Stimulated activated CD4-positive, alpha-beta T cell treated with anti-CD3 and anti-CD28 coated beads, Interleukin-4, amount 100 ng/mL, for 24 hours (primary cell): ENCODE measurements at regions not wholly inside any gene's neighbourhood (a gene's known extent, or its start where the extent isn't known, plus 50 kb on each side); places are given as distances from the start of the nearest gene placed in this dataset.

ENCODE experiments used
- DNase-seq: peaks from one replicate; pipeline ENCODE4 v3.0.0-alpha.2; 2020

- DNase-seq: no peak
These were observed 95.0 kb upstream of the AKR1E2 start for GRCh38 chr10:4730998-4731397.

- DNase-seq: no peak
These were observed 99.9 kb upstream of the AKR1E2 start for GRCh38 chr10:4725917-4726606.

- DNase-seq: no peak
These were observed 102.1 kb upstream of the AKR1E2 start for GRCh38 chr10:4723860-4724259.

- DNase-seq: no peak
These were observed 103.8 kb upstream of the AKR1E2 start for GRCh38 chr10:4721999-4722753.

- DNase-seq: no peak
These were observed 105.5 kb upstream of the AKR1E2 start for GRCh38 chr10:4720463-4720862.

- no peak for DNase-seq
These were observed 106.3 kb upstream of the AKR1E2 start for GRCh38 chr10:4719671-4720070.

- DNase-seq: no peak
These were observed 107.0 kb upstream of the AKR1E2 start for GRCh38 chr10:4719036-4719435.

- DNase-seq: no peak
These were observed 107.5 kb upstream of the AKR1E2 start for GRCh38 chr10:4718544-4718943.

- no peak for DNase-seq
These were observed 108.3 kb upstream of the AKR1E2 start for GRCh38 chr10:4717670-4718069.

- no peak for DNase-seq
These were observed 115.1 kb upstream of the AKR1E2 start for GRCh38 chr10:4710858-4711257.

- DNase-seq: no peak
These were observed 117.8 kb upstream of the AKR1E2 start for GRCh38 chr10:4708123-4708759.

- DNase-seq: no peak
These were observed 118.8 kb upstream of the AKR1E2 start for GRCh38 chr10:4707221-4707620.

- no peak for DNase-seq
These were observed 121.9 kb upstream of the AKR1E2 start for GRCh38 chr10:4704034-4704545.

GRCh38 chr10:4701016-4701415 is 125.0 kb upstream of the AKR1E2 start:
- DNase-seq: no peak

GRCh38 chr10:4699950-4700730 is 125.9 kb upstream of the AKR1E2 start:
- DNase-seq: no peak

- no peak for DNase-seq
These were observed 127.9 kb upstream of the AKR1E2 start for GRCh38 chr10:4698075-4698474.

- no peak for DNase-seq
These were observed 129.8 kb upstream of the AKR1E2 start for GRCh38 chr10:4696186-4696585.

- no peak for DNase-seq
These were observed 132.0 kb upstream of the AKR1E2 start for GRCh38 chr10:4693967-4694366.

- DNase-seq: no peak
These were observed 133.8 kb upstream of the AKR1E2 start for GRCh38 chr10:4692206-4692605.

- DNase-seq: no peak
These were observed 134.2 kb upstream of the AKR1E2 start for GRCh38 chr10:4691776-4692175.

- no peak for DNase-seq
These were observed 134.7 kb upstream of the AKR1E2 start for GRCh38 chr10:4691301-4691700.

- no peak for DNase-seq
These were observed 137.4 kb upstream of the AKR1E2 start for GRCh38 chr10:4688601-4689000.

- DNase-seq: no peak
These were observed 137.8 kb upstream of the AKR1E2 start for GRCh38 chr10:4688168-4688567.
